Liver (tissue), 3 donors: ENCODE measurements at regions not wholly inside any gene's neighbourhood (a gene's known extent, or its start where the extent isn't known, plus 50 kb on each side); places are given as distances from the start of the nearest gene placed in this dataset.

ENCODE experiments used
- CTCF ChIP-seq: fragments of 150-350 bp; IDR thresholded peaks from 2 replicates; pipeline ENCODE4 v1.5.1; 2017; ENCODE audit warnings: improper control_type of control experiment, low read depth, low read length; ENCODE audit not compliant: missing input control
- RAD21 ChIP-seq, 2 donors: IDR thresholded peaks; 2 replicates each; pipeline ENCODE4 v1.6.1; 2016; ENCODE audit warnings: antibody characterized with exemption in 2 of 2, mild to moderate bottlenecking in 2 of 2
- donor health status: healthy.
- donor health status: healthy.

- TF ChIP-seq CTCF (no peak), RAD21 (IDR thresholded peaks at IDR 0.05) (no peak)
Observed at GRCh38 chr3:690770-691169, 402.1 kb upstream of the CNTN6 start.
